ENCODE measurements at regions not wholly inside any gene's neighbourhood (a gene's known extent, or its start where the extent isn't known, plus 50 kb on each side); places are given as distances from the start of the nearest gene placed in this dataset.
"Not testable (repeated sequence)": the region's sequence is repeated elsewhere in the genome, so short reads cannot be mapped to it uniquely, and the experiment has no call there.

DNA sequence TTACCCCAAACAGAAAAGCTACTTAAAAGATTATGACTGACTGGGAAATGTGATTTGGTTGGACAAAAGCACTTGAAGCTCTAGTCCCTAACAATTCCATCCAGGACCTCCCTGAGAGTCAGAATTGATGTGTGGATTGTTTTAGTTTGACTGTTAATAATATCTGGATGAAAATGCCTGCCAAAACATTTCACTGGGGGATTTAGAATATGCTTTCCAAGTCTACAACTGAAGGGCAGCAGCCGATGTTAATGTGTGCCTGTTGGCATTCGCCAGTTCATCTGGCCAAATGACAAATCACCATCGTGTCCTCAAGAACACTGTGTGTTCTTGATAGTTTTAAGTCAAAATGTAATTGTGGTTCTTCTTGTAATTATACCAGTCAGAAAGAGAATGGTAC lies 76.0 kb upstream of the TSC22D1 start:
- DNase-seq: no peak

DNA sequence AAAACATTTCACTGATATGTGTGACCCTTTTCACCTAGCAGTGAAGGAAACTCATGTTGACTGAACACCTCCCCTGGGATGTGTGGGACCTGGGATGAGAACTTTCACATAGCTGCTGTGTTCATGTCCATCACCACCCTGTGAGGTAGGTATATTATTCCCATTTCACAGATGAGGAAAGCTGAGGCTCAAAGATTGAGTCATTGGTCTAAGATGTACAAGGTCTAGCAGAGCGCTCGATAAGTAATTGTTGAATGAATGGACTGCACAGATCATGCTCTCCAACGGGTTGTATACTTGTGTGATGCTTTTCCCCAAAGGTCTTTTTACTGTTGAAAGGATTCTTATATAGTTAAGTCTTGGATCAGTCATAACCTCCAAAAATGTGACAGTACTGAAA lies 75.6 kb upstream of the TSC22D1 start:
- DNase-seq: no peak

DNA sequence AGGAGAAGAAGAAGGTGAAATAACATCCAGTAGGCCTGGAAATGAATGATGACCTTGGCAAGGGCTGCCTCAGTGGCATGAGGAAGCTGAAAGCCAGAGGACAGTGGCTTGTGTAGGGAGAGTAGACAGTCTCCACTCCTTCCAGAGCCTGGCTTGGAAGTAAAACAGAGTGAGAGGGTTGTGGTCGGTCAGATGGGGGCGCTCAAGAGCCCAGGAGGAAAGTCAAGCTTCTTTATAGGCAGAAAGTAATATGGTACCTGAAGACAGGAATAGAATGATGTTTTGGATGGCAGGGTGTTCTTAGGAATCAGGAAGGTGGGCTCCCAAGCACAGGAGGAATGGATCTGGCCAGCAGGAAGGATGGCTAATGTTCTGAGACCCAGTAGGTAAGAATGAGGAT lies 75.1 kb upstream of the TSC22D1 start:
- no peak for DNase-seq

DNA sequence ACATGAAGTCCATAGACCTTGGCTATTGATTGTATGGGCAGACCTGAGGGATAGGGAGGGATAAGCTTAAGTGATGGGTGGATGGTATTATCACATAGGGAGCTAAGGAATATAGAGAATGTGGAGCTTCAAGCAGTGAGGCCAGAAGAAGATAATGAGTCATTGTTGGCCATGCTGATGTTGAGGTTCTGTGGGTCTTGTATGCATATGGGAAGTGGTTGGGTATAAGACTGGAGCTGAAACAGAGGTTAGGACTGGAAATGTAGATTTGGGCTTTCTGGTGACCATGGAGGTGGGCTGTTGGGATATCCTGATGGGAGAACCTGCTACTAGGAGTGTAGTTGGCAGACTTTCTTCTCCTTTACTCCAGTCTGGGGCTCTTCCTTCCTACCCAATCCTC lies 73.7 kb upstream of the TSC22D1 start:
- no peak for DNase-seq

DNA sequence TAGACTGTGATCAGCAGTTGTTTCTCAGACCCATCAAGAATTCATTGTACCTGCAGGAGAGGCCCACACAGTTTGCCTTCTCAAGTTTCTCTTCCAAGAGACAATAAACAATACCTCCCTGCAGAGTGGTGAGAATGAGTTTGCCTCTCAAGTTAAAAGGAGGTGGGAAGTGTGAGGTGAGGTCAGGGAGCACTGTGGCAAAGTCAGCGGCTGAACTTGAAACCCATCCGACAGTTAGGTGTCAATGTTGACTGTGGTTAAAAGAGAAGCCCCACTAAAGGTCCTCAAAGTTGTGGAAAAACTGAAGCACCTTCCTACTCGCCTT lies 72.9 kb upstream of the TSC22D1 start:
- no peak for DNase-seq

DNA sequence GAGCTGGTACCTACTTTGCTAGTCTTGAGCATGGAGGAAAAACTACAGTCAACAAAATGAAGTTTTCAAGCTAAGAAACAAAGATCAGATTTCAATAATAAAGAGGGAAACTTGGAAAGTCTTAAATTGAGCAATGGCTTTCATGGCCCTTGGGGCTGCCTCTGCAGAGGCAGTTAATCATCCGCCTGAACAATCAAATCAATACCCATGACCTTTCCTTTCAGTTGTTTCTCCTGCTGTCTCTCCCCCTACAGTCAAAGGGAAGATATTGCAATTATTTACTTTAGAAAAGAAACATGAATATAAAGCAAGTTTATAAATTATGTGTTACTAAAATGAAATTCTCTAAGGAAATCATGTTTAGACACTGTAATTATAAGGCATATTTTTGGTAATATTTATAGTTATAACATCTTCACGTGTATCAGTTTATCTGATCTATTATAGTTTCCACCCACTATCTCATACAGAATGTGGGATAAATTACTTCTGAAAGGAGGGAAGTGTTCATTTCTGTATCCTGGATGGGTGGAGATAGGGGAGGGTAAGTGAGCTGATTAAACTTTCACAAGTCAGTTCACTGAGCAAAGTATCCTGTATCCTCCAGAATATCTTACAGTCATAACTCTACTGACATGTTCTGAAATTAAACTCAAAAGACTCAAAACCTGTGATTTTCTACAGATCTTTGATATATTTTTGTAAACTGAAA lies 72.4 kb upstream of the TSC22D1 start:
- DNase-seq: no peak

DNA sequence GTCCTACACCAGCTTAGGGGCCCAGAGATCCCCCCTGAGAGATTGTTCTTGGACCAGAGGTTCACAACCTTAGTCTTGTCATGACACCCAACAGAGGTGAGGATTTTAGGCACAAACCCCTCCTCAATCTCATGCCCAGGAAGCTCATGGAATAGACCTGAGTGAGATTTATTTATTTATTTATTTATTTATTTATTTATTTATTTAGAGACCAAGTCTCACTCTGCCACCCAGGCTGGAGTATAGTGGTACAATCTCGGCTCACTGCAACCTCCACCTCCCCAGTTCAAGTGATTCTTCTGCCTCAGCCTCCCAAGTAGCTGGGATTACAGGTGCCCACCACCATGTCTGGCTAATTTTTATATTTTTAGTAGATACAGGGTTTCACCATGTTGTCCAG lies 71.4 kb upstream of the TSC22D1 start:
- DNase-seq: not testable (repeated sequence)

DNA sequence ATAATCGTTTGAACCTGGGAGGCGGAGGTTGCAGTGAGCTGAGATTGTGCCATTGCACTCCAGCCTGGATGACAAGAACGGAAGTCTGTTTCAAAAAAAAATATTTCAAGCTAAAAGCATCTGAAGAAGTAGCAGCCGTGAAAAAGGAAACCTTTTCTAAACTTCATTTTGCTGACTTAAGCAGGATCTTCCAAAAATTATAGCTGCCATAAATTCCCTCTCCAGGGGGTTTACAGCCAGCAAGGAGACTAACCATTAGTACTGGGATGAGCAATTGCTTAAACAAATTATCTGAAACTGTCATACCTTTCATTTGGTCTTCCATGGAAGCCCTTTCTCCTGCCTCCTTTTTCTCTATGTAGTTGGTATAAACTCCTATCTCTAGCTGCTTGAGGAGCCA lies 69.9 kb upstream of the TSC22D1 start:
- DNase-seq: no peak

DNA sequence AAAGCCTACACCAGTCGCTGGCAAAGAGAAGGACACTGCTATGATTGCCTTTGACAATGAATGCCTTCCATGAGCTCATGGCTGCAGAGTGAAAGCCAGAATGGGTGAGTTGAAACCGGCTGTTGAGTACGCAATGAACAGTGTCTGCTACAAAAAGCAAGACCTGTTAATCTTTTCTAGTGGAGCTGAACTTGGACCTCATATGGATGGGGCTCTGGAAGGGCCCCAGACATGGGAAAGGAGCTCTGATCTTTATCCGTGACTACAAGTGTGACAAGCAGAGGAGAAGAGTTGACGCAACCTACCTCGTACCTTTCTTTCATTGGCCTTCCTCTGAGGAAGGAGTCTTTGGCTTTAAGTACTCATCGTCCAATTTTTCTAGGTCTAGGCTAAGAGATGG lies 67.1 kb upstream of the TSC22D1 start:
- no peak for DNase-seq

DNA sequence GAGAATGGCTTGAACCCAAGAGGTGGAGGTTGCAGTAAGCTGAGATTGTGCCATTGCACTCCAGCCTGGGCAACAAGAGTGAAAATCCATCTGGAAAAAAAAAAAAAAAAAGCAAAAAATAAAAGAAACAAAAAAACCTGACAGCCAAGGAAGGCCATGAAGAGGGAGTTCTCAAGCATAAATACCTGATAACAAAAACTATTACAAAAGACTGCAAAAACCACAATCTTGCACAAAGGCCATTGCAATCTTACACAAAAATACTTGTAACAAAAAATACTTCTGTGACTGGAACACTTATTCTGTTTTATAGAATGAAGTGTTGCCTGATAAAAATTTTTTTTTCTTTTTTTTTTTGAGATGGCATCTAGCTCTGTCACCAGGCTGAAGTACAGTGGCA lies 61.5 kb upstream of the TSC22D1 start:
- no peak for DNase-seq

DNA sequence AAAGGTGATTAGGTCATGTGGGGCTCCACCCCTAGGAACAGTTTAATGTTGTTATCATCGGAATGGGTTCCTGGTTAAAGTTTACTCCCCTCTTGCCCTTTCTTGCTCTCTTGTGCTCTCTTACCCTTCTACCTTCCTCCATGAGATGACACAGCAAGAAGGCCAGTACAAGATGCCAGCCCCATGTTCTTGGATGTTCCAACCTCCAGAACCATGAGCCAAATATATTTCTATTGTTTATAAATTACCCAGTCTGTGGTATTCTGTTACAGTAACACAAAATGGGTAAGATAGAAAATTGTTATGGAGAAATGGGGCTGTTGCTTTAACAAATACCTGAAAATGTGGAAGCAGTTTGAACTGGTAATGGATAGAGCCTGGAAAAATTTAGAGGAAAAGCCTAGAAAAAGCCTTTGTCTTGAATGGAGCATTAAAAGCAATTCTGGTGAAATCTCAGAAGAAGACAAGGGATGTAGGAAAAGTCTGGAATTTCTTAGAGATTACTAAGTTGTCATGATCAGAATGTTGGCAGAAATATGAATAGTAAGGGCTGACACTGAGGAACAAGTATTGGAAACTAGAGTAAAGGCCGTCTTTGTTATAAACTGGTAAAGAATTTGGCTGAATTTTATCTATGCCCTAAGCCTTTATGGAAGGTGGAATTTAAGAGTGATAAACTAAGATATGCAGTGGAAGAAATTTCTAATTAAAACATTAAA lies 53.5 kb upstream of the TSC22D1 start:
- no peak for DNase-seq

DNA sequence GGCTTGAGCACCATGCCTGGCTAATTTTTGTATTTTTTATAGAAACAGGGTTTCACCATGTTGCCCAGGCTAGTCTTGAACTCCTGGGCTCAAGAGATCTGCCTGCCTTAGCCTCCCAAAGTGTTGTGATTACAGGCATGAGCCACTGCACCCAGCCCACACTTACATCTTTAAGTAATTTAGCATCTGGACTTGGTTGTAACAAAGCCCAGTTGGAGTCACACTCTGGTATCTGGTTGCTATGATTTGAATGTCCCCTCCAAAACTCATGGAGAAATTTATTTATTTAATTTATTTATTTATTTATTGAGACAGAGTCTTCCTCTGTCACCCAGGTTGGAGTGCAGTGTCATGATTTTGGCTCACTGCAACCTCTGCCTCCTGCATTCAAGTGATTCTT lies 52.7 kb upstream of the TSC22D1 start:
- not testable (repeated sequence) for DNase-seq

DNA sequence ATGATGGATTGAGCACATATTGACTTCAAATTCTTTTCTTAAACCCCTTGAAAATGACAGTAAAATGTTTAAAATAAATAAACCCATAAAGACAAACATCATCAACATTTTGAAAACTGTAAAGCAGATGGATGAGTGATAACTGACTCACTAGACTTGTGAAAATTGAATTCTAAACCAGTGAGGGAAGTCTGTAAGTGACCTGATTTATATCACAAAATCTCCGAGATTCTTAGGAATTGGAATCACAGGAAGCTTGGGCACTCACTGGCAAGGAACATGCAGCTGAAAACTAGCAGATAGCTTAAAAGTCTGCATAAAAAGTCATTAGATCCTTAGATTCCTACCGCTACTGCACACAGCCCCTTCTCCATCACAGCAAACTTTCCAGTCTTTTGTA lies 51.3 kb upstream of the TSC22D1 start:
- no peak for DNase-seq

DNA sequence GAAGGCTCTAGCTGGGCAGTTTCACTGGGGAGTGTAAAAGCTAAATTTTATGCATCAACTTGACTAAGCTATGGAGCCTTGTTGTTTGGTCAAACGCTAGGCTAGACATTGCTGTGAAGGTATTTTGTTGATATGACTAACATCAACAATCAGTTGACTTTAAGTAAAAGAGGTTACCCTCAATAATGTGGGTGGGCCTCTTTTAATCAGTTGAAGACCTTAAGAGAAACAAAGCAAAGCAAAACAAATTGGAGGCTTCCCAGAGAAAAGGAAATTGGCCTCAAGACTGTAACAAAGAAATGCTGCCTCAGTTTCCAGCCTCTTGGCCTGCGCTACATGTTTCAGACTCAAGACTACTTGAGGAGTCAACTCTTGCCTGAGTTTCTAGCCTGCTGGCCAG lies 50.0 kb upstream of the TSC22D1 start:
- DNase-seq: no peak
